ENCODE measurements at regions not wholly inside any gene's neighbourhood (a gene's known extent, or its start where the extent isn't known, plus 50 kb on each side); places are given as distances from the start of the nearest gene placed in this dataset.

- Mint-ChIP-seq H3K9me3 (no peaks in the 10 kb centered on the region), H3K27ac (no peak overlapping the region), H3K27me3 (peaks cover 3% of the 10 kb centered on the region), H3K36me3 (no peaks in the 10 kb centered on the region), H3K4me3 (no peak overlapping the region), H3K4me1 (ENCODE audit: unreplicated experiment) (no peaks in the 10 kb centered on the region)
- DNase-seq (ENCODE audit: extremely low spot score, unreplicated experiment), result no peak
- TF ChIP-seq CTCF (conservative IDR thresholded peaks at IDR 0.05), result no peak
Measured at GRCh38 chr9:73890685-73891277, 606.4 kb upstream of the RORB start.

GRCh38 chr9:73892335-73892734, 604.8 kb upstream of the RORB start:
- Mint-ChIP-seq H3K27me3 (peaks cover 3% of the 10 kb centered on the region), H3K4me1 (ENCODE audit: unreplicated experiment) (no peaks in the 10 kb centered on the region), H3K36me3 (no peaks in the 10 kb centered on the region), H3K9me3 (no peaks in the 10 kb centered on the region), H3K27ac (no peak overlapping the region), H3K4me3 (no peak overlapping the region)
- no peak for TF ChIP-seq CTCF (conservative IDR thresholded peaks at IDR 0.05)
- no peak for DNase-seq (ENCODE audit: extremely low spot score, unreplicated experiment)

- no peak for DNase-seq (ENCODE audit: extremely low spot score, unreplicated experiment)
- H3K4me3 Mint-ChIP-seq, result no peak overlapping the region
- H3K27me3 Mint-ChIP-seq, result peaks cover 3% of the 10 kb centered on the region
- H3K36me3 Mint-ChIP-seq, result no peaks in the 10 kb centered on the region
- no peaks in the 10 kb centered on the region for H3K4me1 Mint-ChIP-seq (ENCODE audit: unreplicated experiment)
- no peaks in the 10 kb centered on the region for H3K9me3 Mint-ChIP-seq
- no peak for TF ChIP-seq CTCF (conservative IDR thresholded peaks at IDR 0.05)
- H3K27ac Mint-ChIP-seq, result no peak overlapping the region
Measured at GRCh38 chr9:73893230-73893629, 603.9 kb upstream of the RORB start.

- DNase-seq (ENCODE audit: extremely low spot score, unreplicated experiment), result no peak
- no peak for TF ChIP-seq CTCF (conservative IDR thresholded peaks at IDR 0.05)
- Mint-ChIP-seq H3K36me3 (no peaks in the 10 kb centered on the region), H3K9me3 (no peaks in the 10 kb centered on the region), H3K27ac (no peak overlapping the region), H3K27me3 (peaks cover 3% of the 10 kb centered on the region), H3K4me3 (no peak overlapping the region), H3K4me1 (ENCODE audit: unreplicated experiment) (no peaks in the 10 kb centered on the region)
Measured at GRCh38 chr9:73896061-73896460, 601.1 kb upstream of the RORB start.

GRCh38 chr9:73906671-73907070, 590.5 kb upstream of the RORB start:
- Mint-ChIP-seq H3K36me3 (no peaks in the 10 kb centered on the region), H3K4me1 (ENCODE audit: unreplicated experiment) (no peaks in the 10 kb centered on the region), H3K9me3 (no peaks in the 10 kb centered on the region), H3K27me3 (no peaks in the 10 kb centered on the region), H3K4me3 (no peak overlapping the region), H3K27ac (no peak overlapping the region)
- no peak for DNase-seq (ENCODE audit: extremely low spot score, unreplicated experiment)
- TF ChIP-seq CTCF (conservative IDR thresholded peaks at IDR 0.05), result no peak

GRCh38 chr9:73911804-73912203, 585.3 kb upstream of the RORB start:
- no peak for DNase-seq (ENCODE audit: extremely low spot score, unreplicated experiment)

More at GRCh38 chr9:73911804-73912203, 585.3 kb upstream of the RORB start:
- Mint-ChIP-seq H3K4me1 (ENCODE audit: unreplicated experiment) (no peaks in the 10 kb centered on the region), H3K36me3 (no peaks in the 10 kb centered on the region), H3K27me3 (no peaks in the 10 kb centered on the region), H3K9me3 (no peaks in the 10 kb centered on the region), H3K27ac (no peak overlapping the region), H3K4me3 (no peak overlapping the region)
- TF ChIP-seq CTCF (conservative IDR thresholded peaks at IDR 0.05), result no peak

Data from type B pancreatic cell (in vitro differentiated cells).